GM20431 (cell line): ENCODE measurements at regions not wholly inside any gene's neighbourhood (a gene's known extent, or its start where the extent isn't known, plus 50 kb on each side); places are given as distances from the start of the nearest gene placed in this dataset.
"Not testable (repeated sequence)": the region's sequence is repeated elsewhere in the genome, so short reads cannot be mapped to it uniquely, and the experiment has no call there.

ENCODE experiments used
- in situ Hi-C: fragments of 300-500 bp; cut with MseI, MboI; formaldehyde crosslinking; loops from one replicate; pipeline ENCODE4 v1.15.0; 2020; ENCODE audit warnings: low sequenced_read_pairs; ENCODE audit not compliant: unreplicated experiment

- in situ Hi-C loops = no loop called here
Observed at GRCh38 chr5:145076040-145076439, 759.1 kb downstream of the PRELID2 start.

- in situ Hi-C loops = no loop called here
Observed at GRCh38 chr5:145072889-145073288, 762.3 kb downstream of the PRELID2 start.

GRCh38 chr5:145068721-145069120 lies 766.4 kb downstream of the PRELID2 start:
- in situ Hi-C loops = no loop called here

GRCh38 chr5:145062280-145063062 lies 772.7 kb downstream of the PRELID2 start:
- in situ Hi-C loops = no loop called here

- in situ Hi-C loops = no loop called here
Observed at GRCh38 chr5:145056800-145057199, 778.3 kb downstream of the PRELID2 start.

GRCh38 chr5:145050181-145050580 lies 785.0 kb downstream of the PRELID2 start:
- in situ Hi-C loops = no loop called here

GRCh38 chr5:145044970-145045369 lies 790.2 kb downstream of the PRELID2 start:
- in situ Hi-C loops = no loop called here

- in situ Hi-C loops = no loop called here
Observed at GRCh38 chr5:145028626-145029025, 806.5 kb downstream of the PRELID2 start.

- in situ Hi-C loops = no loop called here
Observed at GRCh38 chr5:145027286-145027685, 807.9 kb downstream of the PRELID2 start.

- in situ Hi-C loops = no loop called here
Observed at GRCh38 chr5:145025775-145026174, 809.4 kb downstream of the PRELID2 start.

- in situ Hi-C loops = no loop called here
Observed at GRCh38 chr5:145015146-145015545, 820.0 kb downstream of the PRELID2 start.

- in situ Hi-C loops = no loop called here
Observed at GRCh38 chr5:145014109-145014508, 821.0 kb downstream of the PRELID2 start.

- in situ Hi-C loops = no loop called here
Observed at GRCh38 chr5:145010834-145011233, 824.3 kb downstream of the PRELID2 start.

GRCh38 chr5:145008876-145009530 lies 826.1 kb downstream of the PRELID2 start:
- in situ Hi-C loops = no loop called here

- in situ Hi-C loops = not testable (repeated sequence)
Observed at GRCh38 chr5:144994356-144994755, 823.7 kb downstream of the KCTD16 start.

GRCh38 chr5:144983101-144983500 lies 812.4 kb downstream of the KCTD16 start:
- in situ Hi-C loops = no loop called here

- in situ Hi-C loops = no loop called here
Observed at GRCh38 chr5:144979516-144980264, 809.0 kb downstream of the KCTD16 start.

- in situ Hi-C loops = no loop called here
Observed at GRCh38 chr5:144972317-144972716, 801.6 kb downstream of the KCTD16 start.

- in situ Hi-C loops = no loop called here
Observed at GRCh38 chr5:144971108-144971850, 800.6 kb downstream of the KCTD16 start.

GRCh38 chr5:144960296-144960695 lies 789.6 kb downstream of the KCTD16 start:
- in situ Hi-C loops = no loop called here
